ENCODE measurements at regions not wholly inside any gene's neighbourhood (a gene's known extent, or its start where the extent isn't known, plus 50 kb on each side); places are given as distances from the start of the nearest gene placed in this dataset.

- no peak for TF ChIP-seq CTCF (conservative IDR thresholded peaks at IDR 0.05; ENCODE audit: low read depth, low read length)
- TF ChIP-seq EZH2 (IDR thresholded peaks at IDR 0.05; ENCODE audit: low read length, unreplicated experiment) = no peak
Observed at GRCh38 chr2:162925595-162925994, 87.0 kb upstream of the KCNH7 start.

All from PC-3 (cell line).